ENCODE measurements at regions not wholly inside any gene's neighbourhood (a gene's known extent, or its start where the extent isn't known, plus 50 kb on each side); places are given as distances from the start of the nearest gene placed in this dataset.
"Not testable (repeated sequence)": the region's sequence is repeated elsewhere in the genome, so short reads cannot be mapped to it uniquely, and the experiment has no call there.

DNA sequence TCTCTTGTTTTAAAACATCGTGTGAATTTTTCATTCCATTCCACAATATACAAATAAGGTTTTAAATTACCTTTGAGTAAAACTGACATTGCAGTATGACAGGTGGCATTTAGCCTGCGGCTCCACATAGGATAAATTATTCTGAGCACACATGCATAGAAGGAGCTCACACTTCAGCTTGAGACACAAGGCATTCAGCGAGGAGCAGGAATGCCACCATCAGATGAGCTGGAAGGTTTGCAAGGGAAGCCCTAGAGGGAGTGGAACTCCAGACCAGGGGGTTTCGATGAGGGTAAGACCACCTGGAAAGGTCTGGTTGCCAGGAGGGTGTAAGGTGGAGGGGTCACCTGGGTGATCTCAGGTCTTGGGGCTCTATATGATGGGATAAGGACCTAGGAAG is 259.0 kb upstream of the ADRA1B start:
- DNase-seq = no peak

- no peak for DNase-seq
These were observed 258.5 kb upstream of the ADRA1B start for GRCh38 chr5:159657771-159658170.

GRCh38 chr5:159658266-159658925 is 257.9 kb upstream of the ADRA1B start:
- no peak for DNase-seq

- no peak for DNase-seq
These were observed 255.9 kb upstream of the ADRA1B start for GRCh38 chr5:159660401-159660800.

DNA sequence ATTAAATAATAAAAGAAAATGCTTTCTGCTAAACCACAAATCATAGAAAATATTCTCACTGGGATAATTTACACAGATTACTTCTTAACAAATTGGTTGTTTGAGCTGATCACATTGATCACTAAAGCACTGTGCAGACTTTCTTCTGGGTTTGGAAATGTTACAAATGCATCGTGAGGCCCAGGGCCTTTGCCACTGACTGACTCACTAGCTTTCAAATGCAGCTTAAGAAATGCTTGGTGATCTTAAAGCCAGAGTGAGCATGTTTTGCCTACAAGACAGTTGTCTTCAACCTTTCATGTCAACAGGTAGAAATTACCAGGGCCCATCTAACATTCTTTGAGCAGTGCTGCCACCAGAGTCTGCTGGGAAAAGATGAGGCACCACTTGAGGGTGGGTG is 252.3 kb upstream of the ADRA1B start:
- DNase-seq = no peak

DNA sequence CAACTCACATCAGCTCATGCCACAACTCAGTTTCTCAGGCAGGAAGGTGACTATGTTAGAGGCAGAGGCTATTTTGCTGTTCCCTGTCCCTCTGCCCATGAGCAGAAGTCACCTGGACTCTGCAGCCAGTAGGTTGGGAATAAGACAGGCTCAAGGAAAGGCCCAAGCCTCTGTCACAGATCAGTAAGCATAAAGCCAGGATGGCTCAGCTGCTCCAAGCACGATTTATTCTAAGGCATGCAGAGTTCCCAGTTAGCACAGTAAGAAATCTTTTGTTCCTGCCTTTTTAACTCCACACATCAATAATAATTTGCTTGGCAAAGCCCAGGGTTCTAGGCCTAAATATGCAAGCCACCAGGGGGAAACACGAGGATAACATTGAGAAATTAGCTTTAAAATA is 249.0 kb upstream of the ADRA1B start:
- DNase-seq = no peak

DNA sequence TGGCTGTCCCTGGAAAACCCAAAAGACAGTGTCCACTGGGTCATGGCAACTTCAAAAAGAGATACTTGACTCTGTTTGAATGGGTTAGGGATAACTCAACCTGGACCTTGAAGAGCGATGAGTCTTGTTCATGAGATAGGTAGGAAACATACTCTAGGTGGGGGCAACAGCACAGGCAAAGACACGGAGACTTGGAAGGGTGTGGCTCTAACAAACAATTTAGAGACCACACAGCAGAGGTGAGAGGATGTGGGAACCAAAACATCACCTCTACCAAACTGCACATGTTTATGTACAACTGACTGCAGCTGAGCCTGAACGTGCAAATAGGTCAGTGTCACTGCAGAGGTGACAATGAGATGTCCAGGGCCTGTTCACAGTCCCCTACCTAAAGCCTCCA is 247.7 kb upstream of the ADRA1B start:
- DNase-seq = no peak

DNA sequence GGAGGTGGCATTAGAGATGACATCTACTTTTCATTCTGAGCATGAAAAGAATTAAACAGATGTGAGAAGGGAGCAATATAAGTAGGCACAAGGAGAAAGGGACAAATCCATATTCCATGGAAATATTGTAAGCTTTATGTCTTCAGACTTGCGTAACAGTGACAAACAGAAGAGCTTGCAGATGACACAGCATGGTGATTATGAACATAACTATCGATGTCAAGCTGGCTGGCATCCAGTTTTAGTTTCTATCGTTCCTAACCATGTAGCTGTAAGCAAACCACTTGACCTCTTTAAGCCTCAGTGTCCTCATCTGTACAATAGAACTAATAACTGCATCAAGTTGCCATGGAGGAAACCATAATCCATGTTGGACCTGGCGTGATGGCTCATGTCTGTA is 246.7 kb upstream of the ADRA1B start:
- DNase-seq = no peak

DNA sequence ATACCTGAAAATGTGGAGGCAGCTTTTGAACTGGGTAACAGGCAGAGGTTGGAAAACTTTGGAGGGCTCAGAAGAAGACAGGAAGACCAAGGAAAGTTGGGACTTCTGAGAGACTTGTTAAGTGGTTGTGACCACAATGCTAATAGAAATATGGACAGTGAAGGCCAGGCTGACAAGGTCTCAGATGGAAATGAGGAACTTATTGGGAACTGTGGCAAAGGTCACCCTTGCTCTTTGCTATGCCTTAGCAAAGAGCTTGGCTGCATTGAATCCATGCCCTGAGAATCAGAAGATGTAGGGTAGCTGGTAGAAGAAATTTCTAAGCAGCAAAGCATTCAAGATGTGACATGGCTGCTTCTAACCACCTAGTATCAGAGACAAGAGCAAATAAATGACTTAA is 244.4 kb upstream of the ADRA1B start:
- no peak for DNase-seq

DNA sequence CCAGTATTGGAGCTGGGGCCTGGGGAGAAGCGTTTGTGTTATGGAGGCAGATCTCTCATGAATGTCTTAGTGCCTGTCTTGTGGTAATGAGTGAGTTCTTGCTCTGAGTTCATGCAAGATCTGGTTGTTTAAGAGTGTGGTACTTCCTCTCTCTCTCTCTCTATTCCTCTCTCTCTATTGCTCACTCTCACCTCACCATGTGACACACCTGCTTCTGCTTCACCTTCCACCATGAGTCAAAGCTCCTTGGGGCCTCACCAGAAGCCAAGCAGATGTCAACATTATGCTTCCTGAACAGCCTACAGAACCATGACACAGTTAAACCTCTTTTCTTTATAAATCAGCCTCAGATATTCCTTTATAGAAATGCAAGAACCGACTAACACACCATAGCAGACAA is 242.7 kb upstream of the ADRA1B start:
- no peak for DNase-seq

DNA sequence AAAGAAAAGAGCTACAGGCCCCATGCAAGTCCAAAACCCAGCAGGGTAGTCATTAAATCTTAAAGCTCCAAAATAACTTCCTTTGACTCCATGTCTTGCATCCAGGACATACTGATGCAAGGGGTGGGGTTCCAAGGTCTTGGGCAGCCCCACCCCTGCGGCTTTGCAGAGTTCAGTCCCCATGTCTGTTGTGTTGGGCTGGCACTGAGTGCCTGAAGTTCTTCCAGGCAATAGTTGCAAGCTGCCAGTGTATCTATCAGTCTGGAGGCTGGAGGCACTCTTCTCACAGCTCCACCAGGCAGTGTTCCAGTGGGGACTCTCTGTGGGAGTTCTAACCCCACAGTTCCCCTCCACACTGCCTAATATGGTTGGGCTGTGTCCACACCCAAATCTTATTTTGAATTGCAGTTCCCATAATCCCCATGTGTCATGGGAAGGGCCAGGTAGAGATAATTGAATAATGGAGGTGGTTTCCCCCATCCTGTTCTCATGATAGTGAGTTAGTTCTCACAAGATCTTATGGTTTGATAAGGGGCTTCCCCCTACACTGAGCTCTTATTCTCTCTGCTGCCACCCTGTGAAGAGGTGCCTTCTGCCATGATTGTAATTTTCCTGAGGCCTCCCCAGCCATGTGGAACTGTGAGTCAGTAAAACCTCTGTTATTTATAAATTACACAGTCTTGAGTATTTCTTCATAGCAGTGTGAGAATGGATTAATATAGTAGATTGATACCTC is 237.5 kb upstream of the ADRA1B start:
- no peak for DNase-seq

- DNase-seq = no peak
These were observed 236.2 kb upstream of the ADRA1B start for GRCh38 chr5:159680095-159680494.

- no peak for DNase-seq
These were observed 234.6 kb upstream of the ADRA1B start for GRCh38 chr5:159681661-159682060.

GRCh38 chr5:159682623-159683022 is 233.7 kb upstream of the ADRA1B start:
- no peak for DNase-seq

- DNase-seq = not testable (repeated sequence)
These were observed 228.4 kb upstream of the ADRA1B start for GRCh38 chr5:159687892-159688291.

DNA sequence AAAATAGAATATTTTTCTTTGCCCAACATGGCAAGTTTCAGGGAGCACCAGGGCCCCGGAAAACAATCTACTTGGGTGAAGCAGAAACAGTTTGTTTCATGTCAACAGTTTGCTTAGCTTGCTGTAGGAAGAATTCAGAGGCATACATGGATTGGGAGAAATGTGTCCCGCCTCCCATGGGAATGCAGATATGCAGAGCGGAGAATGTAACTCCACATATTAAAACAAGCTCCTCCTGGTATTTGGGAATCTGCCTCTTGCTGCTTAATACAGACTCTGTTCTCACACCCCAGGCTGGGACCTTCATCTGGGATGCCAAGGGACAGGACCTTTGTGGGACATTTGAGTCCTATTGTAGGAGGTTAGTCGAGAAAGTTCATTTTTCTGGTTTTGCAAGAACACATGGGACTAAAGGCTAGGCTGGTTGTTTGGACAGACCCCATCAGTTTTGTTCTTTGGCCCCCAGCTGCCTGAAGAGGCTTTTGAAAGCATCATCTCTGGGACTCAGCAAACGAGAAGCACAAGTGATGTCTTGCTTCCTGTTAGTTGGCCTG is 220.5 kb upstream of the ADRA1B start:
- DNase-seq = no peak

- DNase-seq = no peak
These were observed 218.8 kb upstream of the ADRA1B start for GRCh38 chr5:159697530-159697929.

DNA sequence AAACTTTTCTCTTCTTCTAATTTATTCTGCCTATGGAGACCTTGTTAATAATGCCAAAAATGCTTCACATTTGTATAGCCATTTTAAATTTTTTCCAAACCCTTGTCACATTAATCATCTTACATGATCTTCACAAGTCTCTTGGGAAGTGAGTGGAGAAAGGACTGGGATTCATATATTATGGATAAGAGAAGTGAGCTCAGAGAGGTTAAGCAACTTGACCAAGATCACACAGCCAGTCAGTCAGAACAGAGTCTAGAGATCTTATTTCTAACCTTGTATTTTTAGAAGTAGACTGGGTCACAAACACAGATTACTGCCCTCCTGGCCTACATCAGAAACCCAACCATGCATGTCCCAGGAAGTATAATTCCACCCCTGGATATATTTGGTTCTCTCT is 218.0 kb upstream of the ADRA1B start:
- DNase-seq = no peak

DNA sequence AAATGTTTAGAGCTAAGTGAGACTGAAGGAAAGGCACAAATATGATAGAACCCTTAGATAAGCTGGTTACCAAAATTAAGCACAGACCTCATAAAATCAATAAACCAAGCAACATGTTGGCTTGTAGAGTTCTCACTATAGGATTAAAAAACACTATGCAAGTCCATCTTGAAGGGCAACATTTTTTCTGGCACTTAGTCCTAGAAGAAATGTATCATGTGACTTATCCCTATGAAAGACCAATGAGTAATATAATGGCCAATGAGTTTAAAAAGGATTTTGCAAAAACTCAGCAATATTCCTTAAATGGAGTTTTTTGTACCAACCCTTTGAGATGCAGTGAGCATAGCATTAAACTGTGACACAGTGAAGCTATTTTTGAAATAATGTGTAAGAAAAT is 216.3 kb upstream of the ADRA1B start:
- no peak for DNase-seq

GRCh38 chr5:159702301-159702700 is 214.0 kb upstream of the ADRA1B start:
- DNase-seq = no peak

GRCh38 chr5:159702826-159703225 is 213.5 kb upstream of the ADRA1B start:
- no peak for DNase-seq

DNA sequence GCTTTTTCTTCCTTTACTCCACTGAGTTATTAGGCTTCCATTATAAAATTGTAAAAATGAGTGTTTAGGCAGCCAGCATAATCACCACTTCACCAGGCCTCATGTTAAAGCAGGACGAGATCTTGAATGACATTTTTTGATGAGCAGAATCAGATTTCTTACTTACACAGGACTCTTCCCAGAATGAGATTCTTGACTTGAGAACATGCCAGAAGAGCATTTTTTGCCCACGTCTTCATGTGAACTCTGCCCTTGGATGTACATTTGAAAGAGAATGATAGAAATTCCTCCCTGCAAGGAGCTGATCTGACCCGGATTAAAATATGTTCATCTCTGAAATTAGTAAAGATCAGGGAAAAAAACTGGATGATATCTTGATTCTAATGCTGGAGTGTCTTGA is 212.1 kb upstream of the ADRA1B start:
- no peak for DNase-seq

DNA sequence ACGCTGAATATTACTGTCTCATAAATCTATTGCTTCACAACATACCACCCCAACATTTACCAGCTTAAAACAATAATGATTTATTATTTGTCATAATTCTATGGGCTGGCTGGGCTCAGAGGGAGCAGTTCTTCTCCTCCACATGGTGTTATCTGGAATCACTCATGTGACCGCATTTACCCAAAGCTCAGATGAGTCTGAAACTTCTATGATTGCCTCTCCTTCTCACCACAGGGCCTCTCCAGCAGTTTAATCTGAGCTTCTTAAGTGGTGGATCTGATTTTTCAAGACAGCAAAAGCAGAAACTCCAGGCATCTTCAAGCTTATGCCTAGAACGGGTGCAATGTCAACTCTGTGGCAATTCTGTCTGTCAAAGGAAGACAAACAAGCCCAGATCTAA is 210.3 kb upstream of the ADRA1B start:
- DNase-seq = no peak

DNA sequence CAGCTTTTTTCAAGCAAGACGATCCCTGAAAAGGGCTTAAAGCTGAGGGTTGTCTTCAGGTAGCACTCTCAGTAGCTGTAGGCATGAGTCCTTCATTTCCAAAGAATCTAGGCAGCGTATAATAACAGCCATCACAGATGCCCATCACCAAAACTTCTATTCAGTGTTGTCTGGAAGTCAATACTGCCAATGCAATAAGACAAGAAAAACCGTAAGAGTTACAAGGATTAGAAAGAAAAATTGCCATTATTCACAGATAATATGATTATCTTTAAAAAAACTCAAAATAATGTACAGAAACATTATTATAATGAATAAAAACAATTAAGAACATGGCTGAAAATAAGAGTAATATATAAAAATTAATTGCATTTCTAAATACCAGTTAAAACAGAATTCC is 208.2 kb upstream of the ADRA1B start:
- no peak for DNase-seq

GRCh38 chr5:159712672-159713071 is 203.6 kb upstream of the ADRA1B start:
- no peak for DNase-seq

All from NCI-H510A (cell line).